ENCODE measurements at regions not wholly inside any gene's neighbourhood (a gene's known extent, or its start where the extent isn't known, plus 50 kb on each side); places are given as distances from the start of the nearest gene placed in this dataset.

DNA sequence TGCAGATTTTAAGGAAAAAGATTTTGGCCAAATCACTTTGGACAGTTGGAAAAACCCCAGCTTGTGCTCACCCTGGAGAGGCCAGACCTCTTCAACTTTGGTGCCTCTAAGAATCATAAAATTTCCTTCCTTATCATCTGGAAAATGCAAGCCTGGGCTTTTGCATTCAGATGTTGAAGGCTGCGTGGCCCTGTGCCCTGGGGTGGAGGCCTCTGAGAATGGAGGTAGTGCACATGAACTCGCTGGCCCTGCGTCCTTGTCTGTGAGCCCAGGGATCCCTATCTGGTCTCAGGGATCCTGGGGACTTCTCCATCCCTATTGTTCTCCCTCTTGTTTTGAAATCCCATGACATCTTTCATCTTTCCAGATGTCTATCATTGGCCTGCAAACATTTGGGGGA, 64.6 kb upstream of the ARNT2 start (continued):
- TF ChIP-seq CHD2 (IDR thresholded peaks at IDR 0.05; ENCODE audit: low read length) (no peak), SAP30 (IDR thresholded peaks at IDR 0.05; ENCODE audit: insufficient read depth, insufficient replicate concordance, low read length) (no peak), POLR2AphosphoS5 (IDR thresholded peaks at IDR 0.05; ENCODE audit: low read depth, low read length) (no peak)

Measured in H1 (cell line).